Stimulated activated CD4-positive, alpha-beta T cell treated with anti-CD3 and anti-CD28 coated beads, Interleukin-12 subunit alpha, Interleukin-12 subunit beta, amount 100 ng/mL, for 48 hours (primary cell): ENCODE measurements at regions not wholly inside any gene's neighbourhood (a gene's known extent, or its start where the extent isn't known, plus 50 kb on each side); places are given as distances from the start of the nearest gene placed in this dataset.

Experiments used
- DNase-seq, 3 donors: peaks; one replicate each; pipeline ENCODE4 v3.0.0-alpha.2; 2020; ENCODE audit warnings: low read depth in 2 of 3, low spot score in 1 of 3

GRCh38 chr6:129778793-129779192, 68.8 kb upstream of the ARHGAP18 start:
- no peak for DNase-seq

DNA sequence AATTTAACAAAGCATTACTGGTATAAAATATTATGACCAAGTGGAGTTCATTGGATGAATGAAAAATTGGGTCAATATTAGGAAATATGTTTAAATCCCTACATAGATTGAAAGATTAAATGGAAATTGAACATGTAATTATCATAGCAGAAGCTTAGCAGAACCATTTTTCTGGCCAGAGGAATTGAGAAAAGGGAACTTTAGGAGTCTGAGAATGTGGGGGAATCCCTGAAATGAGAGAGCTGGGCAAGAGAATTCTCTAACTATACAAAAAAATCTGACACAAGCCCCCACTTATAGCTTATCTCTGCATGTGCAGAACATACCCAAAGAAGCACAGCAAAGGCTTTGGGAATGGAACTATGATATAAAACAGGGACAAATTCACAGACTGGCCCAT, 67.4 kb upstream of the ARHGAP18 start:
- no peak for DNase-seq

DNA sequence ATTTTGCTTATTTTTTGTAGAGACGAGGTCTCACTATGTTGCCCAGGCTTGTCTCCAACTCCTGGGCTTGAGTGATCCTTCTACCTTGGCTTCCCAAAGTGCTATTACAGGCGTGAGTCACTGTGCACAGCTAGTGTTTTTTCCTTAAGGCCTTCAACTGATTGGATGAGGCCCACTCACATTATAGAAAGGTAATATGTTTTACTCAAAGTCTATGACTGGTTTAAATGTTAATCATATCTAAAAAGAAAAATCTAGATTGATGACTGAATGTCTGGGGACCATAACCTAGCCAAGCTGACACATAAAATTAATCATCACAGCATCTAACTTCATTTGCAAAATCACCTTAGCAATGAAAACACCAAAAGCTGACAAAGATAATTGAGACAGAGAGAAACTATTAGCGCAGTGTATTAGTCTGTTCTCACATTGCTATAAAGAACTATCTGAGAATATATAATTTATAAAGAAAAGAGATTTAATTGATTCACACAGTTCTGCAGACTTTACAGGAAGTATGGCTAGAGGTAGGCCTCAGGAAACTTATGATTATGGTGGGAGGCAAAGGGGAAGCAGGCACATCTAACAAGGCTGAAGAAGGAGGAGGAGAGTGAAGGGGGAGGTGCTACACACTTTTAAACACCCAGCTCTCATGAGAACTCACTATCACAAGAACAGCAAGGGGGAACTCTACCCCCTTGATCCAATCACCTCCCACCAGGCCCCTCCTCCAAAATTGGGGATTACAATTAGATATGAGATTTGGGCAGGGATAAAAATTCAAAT, 66.8 kb upstream of the ARHGAP18 start:
- no peak for DNase-seq

DNA sequence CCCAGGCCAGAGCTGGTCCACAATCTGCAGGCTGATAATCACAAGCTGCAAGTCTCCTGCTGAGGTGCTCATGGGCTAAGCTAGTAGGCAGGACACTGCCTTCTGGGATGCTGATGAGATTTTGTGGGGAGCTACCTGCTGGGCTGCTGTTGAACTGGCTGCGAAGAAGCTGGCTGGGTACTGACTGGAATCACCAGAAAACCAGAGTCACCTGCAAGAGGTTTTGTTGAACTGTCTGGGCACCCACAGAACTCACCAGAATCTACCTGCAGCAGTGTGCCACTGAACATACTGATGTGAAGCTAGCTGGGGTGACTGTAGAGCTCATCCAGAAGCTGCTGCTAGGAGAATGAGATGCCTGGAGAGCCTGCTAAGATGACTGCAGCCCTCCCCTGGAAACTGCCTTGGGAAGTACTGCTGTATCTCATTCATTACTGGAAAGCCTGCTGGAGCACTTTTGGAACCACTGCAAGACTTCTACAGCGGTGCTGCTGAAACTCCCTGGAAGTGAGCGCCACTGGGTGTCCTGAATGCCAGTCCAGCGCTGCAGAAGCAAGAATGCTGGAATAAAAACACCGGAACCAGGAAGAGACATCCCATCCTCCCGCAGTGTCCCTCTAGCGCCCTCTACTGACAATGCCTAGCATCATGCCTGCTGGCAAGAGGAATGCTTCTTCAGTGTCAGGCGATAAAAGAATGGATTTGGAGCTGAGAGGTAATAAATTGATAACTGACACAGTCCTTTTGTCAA, 64.9 kb upstream of the ARHGAP18 start:
- peak; percentile 17 to 61 (median 40) for DNase-seq

DNA sequence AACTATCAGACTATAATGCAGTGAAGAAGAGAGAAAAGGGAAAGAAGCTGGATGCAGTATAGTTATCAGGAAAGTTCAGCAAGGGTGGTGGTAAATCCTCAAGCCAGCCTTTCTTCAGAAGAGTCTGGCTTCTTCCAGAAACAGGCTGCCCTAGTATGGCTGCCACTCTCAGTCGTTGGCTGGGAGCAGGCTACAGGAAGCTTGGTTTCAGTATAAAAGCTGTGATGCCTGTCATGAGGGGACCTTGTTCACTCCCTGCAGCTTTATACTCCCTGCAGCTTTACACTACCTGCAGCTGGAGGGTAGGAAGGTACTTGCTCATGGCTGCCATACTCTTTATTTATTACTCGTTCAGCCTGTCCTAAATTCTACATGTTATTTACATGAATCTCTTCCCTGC, 63.3 kb upstream of the ARHGAP18 start:
- DNase-seq: no peak

- DNase-seq: no peak
Measured at GRCh38 chr6:129771678-129772077, 61.7 kb upstream of the ARHGAP18 start.

DNA sequence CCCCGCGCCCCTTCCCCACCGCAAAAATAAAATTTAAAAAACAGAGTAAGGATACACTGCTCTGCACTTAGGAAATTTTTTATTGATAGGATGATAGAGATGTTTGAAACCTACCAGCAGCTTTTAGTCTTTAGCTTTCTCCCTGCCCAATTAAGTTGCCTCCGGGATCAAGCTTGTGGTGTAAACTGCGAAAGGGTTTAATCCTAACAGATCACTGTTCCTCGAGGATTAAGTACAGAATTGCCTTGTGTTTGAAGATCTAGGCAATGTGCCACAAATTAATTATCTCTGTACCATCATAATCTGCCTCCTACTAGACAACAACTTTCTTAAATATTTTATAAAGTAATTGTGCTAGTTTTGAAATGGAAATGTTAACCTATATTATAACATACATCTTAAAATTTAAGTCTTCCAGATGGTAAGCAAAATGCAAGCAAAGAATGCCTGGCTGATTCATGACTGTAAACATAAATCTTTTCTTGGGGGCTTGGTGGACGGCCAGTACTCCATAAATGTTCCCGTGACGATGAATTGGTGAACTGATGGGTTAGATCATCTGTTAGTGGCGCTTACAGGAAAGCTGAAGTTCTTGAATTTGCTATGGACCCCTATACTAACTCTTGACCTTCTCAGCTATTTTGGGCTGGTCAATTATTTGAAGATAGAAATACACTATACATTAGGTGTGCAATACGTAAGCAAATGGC, 58.0 kb upstream of the ARHGAP18 start:
- DNase-seq: no peak

GRCh38 chr6:129766959-129767728, 57.2 kb upstream of the ARHGAP18 start:
- DNase-seq: peak; percentile 41 to 50 (median 43)

DNA sequence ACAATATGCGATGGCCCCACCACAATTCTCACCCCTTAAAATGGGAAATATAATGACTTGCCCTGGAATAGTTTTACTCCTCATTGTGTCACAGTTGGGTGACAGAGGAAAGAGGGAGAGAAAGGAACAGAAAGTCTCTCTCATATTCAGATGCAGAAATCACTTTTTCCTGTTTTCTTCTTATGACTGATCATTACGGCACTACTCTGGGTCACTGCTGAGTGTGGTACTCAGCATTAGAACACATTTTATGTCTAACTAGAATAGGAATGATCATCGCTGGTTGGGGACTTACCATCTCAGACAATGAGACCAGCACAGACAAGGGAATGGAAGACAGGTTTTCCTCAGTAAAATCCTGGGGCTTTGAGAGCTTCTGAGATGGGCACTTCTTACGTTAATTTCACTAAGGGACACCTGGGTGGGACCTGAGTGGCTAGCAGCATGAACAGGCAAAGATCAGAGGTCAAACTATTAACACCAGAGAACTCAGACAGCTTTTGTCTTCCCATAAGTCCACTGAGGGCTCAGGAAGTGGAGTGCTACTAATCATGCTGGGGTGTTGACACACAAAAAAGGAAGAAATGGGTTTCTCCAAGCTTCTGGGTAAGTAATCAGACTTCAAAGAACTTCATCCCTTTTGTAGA, 54.9 kb upstream of the ARHGAP18 start:
- DNase-seq: no peak

DNA sequence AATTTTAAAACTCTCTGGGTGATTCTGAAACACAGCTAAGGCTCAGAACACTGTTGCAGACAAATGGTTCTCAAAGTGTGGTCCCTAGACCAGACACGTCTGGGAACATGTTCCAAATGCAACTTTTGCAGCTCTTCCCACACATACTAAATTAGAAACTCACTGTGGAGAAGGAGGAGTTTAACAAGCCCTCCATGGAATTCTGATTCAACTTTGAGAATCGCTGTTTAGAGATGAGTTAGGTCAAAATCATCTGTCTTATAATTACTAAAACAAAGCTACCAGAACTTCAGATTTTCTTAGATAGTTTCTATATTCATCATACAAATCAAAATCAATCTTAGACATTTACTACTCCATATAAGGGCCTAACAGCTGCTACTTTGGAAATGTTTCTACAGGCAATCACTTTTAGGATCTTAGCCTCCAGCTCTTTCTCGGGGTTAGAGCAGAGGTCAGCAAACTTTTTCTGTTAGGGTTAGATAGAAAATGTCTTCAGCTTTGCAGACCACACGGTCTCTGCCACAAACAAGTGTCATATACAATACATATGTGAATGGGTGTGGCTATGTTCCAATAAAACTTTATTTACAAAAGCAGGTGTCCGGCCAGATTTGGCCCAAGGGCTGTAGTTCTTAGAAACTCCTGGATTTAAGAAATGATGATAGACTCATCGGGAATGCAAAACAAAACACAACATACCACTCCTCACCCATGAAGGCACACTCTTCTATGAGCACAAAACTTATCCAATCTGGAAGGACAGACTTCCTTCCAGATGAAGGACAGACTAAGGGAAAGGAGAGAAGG, 50.0 kb upstream of the ARHGAP18 start:
- DNase-seq: no peak
